HCEC 1CT (cell line): ENCODE measurements at regions not wholly inside any gene's neighbourhood (a gene's known extent, or its start where the extent isn't known, plus 50 kb on each side); places are given as distances from the start of the nearest gene placed in this dataset.
A peak's percentile ranks its signal among the peaks of the same experiment; 100 is the strongest.
"Not testable (repeated sequence)": the region's sequence is repeated elsewhere in the genome, so short reads cannot be mapped to it uniquely, and the experiment has no call there.

Experiments
- DNase-seq: peaks from one replicate; pipeline ENCODE4 v3.0.0-alpha.2; 2017

GRCh38 chr5:23727271-23727670 is 219.9 kb downstream of the PRDM9 start:
- DNase-seq = no peak

- no peak for DNase-seq
These were observed 222.6 kb downstream of the PRDM9 start for GRCh38 chr5:23730023-23730422.

- DNase-seq = no peak
These were observed 232.6 kb downstream of the PRDM9 start for GRCh38 chr5:23740029-23740428.

GRCh38 chr5:23742701-23743100 is 235.3 kb downstream of the PRDM9 start:
- no peak for DNase-seq

DNA sequence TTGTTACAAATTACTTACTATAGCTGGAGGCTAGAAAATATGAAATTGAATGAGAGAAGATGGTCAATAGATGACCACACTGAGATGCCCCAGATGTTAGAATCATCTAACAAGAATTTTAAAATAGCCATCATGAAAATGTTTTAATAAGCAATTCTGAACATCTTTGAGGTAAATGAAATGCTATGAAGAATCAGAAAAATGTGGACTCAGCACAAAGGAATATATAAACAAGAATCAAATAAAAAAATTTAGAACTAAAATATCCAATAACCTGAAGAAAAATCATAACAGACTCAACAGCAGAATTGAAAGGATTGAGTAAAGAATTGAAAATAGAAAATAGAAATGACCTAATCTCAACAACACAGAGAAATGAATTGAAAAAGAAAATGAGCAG is 248.5 kb downstream of the PRDM9 start:
- DNase-seq = no peak

GRCh38 chr5:23756779-23757178 is 249.4 kb downstream of the PRDM9 start:
- no peak for DNase-seq

DNA sequence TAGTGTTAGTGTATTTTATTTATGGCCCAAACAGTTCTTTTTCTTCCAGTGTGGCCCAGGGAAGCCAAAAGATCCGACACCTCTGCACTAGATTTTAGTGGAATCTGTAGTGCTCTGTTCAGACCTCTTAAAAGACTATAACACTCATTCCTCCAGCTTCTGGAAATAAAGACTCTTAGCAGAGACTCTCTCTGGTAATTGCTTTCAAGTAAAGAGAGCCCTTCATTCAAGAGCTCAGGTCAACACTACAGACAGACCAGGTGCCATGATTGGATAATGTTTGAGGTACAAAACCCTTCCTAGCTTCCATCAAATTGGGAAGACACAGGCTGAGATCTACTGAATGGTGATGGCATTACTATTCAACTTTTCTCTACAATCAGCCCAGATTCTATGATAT is 255.8 kb downstream of the PRDM9 start:
- DNase-seq = no peak

GRCh38 chr5:23776684-23777083 is 269.3 kb downstream of the PRDM9 start:
- no peak for DNase-seq

DNA sequence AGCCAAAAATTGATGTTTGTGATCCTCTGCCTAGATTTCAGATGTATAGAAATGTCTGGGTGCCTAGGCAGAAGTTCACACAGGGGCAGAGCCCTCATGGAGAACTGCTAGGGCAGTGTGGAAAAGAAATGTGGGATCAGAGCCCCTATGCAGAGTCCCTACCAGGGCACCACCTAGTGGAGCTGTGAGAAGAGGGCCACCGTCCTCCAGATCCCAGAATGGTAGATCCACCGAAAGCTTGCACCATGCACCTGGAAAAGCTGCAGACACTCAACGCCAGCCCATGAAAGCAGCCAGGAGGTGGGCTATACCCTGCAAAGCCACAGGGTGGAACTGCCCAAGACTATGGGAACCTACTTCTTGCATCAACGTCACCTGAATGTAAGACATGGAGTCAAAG is 292.9 kb downstream of the PRDM9 start:
- DNase-seq = not testable (repeated sequence)

DNA sequence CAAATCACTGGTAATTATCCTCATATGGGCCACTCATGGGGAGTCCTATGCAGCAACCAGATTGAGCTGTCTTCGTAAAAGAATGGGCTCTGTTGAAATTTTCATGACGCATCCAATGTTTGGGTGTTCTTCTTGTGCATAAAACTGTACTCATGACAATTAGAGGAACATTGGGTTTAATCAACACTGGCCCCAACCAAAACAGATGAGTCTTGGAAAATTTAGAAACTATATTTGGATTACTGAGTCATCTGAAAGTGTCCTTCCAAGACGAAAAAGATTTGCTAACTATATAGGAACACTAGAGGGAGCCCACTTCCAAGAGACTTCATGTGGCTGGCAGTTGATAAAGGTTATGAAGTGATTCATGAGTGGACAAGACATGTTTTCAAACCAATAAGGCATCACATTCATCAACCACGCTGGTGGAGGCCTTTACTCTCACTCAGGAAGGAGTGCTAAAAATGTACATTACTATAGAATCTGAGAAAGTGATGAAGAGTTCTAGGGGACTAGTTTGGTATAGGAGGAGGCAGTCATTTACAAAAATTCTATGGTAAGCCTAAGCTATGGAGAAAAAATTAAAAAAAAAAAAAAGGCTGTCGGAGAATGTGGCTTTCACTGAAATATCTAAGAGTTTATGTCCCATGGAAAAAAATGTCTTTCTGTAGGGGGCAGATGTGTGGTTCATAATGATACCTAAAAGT is 313.5 kb downstream of the PRDM9 start:
- peak; percentile 63 for DNase-seq

- DNase-seq = no peak
These were observed 316.1 kb downstream of the PRDM9 start for GRCh38 chr5:23823521-23823920.

GRCh38 chr5:23825196-23825595 is 317.8 kb downstream of the PRDM9 start:
- DNase-seq = no peak

DNA sequence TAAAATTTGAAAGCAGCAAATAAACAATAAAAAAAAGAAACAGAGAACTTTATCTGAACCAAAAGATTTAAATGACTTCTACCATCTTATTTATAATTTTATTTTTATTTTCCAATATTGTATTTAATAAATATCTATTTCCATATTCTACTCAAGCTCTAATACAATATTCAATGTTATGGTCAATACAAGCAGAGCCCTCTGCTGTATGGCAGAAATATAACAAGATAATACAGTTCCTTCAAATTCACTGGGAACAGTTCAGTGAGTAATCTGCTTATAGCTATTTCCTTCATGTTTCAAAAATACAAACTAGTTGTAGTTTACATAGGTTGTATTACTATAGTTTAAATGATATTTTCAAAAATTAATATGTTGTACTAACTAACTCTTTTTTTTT is 332.7 kb downstream of the PRDM9 start:
- no peak for DNase-seq

- DNase-seq = no peak
These were observed 357.4 kb downstream of the PRDM9 start for GRCh38 chr5:23864786-23865185.

DNA sequence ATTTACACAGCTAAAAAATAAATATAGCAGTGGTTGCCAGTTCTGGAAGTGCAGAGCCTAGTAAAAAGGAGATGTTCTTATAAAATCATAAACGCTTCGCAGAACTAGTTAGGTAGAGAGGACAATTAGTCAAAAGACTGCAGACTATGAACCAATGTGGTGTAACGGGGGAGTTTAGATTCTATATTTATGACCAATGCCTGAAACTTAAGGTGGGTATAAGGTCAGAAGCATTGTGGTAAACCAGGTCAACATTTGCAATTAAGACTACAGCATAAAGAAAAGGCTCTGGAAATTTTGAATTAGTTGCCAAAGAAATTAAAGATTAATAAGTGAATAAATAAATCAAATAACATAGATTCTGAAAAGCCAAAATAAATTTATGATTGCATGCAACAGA is 370.4 kb downstream of the PRDM9 start:
- no peak for DNase-seq

DNA sequence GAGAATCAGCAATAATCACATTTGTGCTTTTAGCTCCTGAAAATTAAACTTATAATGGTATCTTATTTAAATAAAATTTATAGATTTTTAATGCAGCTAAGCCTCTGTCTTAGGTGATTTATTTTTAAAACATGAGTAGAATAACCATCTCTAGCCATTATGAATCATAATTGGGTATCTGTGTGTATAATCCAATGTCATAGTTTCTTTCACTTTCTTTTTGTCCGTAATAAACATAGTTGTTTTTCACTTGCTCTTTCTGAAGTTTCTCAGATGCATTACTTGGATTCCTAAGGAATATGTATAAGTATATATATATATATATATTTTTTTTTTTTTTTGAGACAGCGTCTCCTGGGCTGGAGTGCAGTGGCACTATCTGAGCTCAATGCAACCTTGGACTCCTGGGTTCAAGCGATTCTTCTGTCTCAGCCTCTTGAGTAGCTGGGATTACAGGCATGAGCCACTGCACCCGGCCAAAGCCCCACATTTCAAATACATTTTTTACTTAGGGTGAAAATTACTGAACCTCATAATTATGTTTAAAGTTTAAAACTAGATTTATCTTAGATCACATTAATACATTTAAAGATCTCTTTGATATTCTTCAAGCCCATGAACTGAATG is 377.1 kb downstream of the PRDM9 start:
- no peak for DNase-seq

- DNase-seq = no peak
These were observed 386.2 kb downstream of the PRDM9 start for GRCh38 chr5:23893561-23893960.

DNA sequence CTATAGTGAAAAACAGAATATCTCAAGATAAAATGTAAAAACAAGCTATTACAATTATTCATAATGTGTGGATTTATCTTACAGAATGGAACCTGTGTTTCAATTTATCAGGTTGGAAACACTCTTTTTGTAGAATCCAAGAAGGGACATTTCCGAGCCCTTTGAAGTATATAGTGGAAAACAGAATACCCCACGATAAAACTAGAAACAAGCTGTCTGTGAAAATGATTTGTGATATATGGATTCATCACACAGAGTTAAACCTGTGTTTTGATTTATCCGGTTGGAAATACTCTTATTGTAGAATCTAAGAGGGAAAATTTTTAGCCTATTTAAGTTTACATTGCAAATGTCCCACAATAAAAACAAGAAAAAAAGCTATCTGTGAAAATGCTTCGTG is 388.2 kb downstream of the PRDM9 start:
- no peak for DNase-seq

DNA sequence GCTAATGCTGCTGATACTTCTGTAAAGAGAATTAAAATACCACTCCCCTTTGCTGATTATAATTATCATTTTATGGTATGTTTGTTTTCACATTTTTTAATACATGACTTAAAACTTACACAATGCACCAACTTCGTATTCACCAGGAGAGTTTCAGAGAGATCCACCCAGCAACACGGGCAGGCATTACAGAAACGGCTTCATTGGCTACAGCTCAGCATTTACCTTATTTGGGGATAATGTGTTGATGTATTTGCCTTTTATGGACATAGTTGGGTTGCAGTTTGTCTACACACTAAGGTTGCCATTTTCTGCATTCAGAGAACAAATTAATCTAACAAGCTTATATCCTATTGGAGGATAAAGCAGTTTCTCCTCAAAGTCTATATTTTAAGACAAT is 423.6 kb downstream of the PRDM9 start:
- no peak for DNase-seq

DNA sequence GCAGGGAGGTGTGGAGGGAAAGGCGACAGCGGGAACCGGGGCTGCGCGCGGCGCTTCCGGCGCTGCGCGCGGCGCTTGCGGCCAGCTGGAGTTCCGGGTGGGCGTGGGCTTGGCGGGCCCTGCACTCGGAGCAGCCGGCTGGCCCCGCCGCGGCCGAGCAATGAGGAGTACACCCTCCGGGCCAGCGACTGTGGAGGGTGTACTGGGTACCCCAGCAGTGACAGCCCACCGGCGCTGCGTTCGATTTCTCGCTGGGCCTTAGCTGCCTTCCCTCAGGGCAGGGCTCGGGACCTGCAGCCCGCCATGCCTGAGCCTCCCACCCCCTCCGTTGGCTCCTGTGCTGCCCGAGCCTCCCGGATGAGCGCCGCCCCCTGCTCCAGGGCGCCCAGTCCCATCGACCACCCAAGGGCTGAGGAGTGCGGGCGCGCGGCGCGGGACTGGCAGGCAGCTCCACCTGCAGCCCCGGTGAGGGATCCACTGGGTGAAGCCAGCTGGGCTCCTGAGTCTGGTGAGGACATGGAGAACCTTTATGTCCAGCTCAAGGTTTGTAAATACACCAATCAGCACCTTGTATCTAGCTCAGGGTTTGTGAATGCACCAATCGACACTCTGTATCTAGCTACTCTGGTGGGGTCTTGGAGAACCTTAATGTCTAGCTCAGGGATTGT is 444.0 kb downstream of the PRDM9 start:
- DNase-seq = not testable (repeated sequence)

GRCh38 chr5:23963449-23963848 is 456.0 kb downstream of the PRDM9 start:
- DNase-seq = no peak

- DNase-seq = no peak
These were observed 470.0 kb downstream of the PRDM9 start for GRCh38 chr5:23977365-23977764.

GRCh38 chr5:23977997-23978396 is 470.6 kb downstream of the PRDM9 start:
- DNase-seq = no peak

DNA sequence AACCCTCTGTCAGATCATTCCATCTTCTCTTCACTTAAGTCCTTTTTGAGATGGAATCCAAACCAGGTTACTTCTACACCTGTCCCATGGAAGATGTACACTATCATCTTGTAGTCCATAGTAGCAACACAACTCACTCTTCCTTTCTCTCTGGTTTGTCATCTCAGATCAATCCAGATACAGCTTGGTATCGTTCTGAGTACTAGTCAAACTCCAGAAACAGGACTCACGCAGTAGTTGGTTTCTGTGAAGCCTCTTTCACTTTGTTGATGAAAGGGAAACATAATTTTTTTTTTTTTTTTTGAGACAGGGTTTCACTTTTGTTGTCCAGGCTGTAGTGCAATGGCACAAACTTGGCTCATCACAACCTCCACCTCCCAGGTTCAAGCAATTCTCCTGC is 484.0 kb downstream of the PRDM9 start:
- no peak for DNase-seq
